Right ventricle myocardium superior (tissue), 1 donor: ENCODE measurements at regions not wholly inside any gene's neighbourhood (a gene's known extent, or its start where the extent isn't known, plus 50 kb on each side); places are given as distances from the start of the nearest gene placed in this dataset.
"Not testable (repeated sequence)": the region's sequence is repeated elsewhere in the genome, so short reads cannot be mapped to it uniquely, and the experiment has no call there.

Experiments used
- ATAC-seq: fragments of 200-7000 bp; cut with Tn5 transposase; one replicate; pipeline ENCODE4 v1.9.1; 2020; ENCODE audit warnings: mild to moderate bottlenecking; ENCODE audit not compliant: poor library complexity
- DNase-seq: peaks from one replicate; pipeline ENCODE4 v3.0.0-alpha.2; 2020
- intact Hi-C: fragments of 100-400 bp; cut with DNase I; formaldehyde crosslinking; loops from one replicate; pipeline ENCODE4 v1.11.2; 2022
- donor health status: DM: no; HTN: yes; CAD: no; lungs with severe emphysema.

DNA sequence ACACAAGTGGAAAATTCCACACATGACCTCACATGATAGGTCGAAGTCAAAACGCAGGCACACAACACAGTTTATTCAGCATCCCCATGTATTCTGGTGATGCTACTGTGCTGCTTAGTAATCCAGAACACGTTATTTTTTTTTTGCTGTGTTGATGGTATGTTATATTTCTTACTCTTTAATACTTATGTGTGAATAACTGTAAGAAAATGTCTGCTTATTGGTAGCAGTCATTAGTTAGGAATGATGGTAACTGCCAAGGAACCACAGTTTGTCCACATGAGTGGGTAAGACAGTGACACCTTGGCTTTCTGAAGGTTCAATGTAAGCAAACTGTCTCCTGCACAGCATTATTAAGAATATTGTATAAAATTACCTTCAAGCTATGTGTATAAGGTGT, 107.7 kb upstream of the DAPK1 start:
- intact Hi-C loops, result no loop called here
- DNase-seq, result no peak
- no peak for ATAC-seq

DNA sequence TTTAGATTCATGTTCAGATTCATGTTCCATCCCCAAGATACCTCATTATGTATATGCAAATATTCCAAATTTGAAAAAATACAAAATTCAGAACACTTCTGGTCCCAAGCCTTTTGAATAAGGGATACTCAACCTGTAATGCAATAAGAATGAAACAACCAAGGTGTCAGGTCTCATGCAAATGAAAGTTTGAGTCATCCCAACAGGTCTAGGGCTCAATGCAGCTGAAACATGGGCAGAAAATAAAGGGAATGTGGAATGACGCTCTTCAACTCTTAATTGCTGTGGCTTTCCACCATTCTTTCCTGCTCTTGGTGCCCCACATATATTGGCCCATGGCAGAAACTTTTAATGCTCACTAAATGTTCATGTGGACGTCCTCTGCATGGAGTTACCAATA, 107.3 kb upstream of the DAPK1 start:
- intact Hi-C loops, result no loop called here
- ATAC-seq (no peak), DNase-seq (no peak)

DNA sequence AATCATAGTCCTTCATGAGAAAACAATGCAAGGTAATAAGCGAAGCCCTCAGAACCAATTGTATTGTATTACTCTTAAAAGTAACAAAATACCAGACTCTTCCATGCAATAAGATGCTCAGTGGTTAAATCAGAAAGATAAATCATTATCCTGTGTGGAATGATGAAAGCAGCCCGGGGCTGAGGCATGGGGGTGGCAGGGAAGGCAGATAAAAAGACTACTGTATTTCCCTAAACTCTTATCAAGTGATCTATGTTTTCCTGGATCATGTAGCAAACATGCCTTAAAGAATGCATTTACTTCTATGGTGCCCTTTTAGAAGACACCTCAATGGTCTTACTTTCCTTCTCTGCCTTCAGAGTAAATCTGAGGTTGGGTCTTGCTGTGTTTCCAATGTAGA, 105.6 kb upstream of the DAPK1 start:
- intact Hi-C loops, result no loop called here
- ATAC-seq (no peak), DNase-seq (no peak)

DNA sequence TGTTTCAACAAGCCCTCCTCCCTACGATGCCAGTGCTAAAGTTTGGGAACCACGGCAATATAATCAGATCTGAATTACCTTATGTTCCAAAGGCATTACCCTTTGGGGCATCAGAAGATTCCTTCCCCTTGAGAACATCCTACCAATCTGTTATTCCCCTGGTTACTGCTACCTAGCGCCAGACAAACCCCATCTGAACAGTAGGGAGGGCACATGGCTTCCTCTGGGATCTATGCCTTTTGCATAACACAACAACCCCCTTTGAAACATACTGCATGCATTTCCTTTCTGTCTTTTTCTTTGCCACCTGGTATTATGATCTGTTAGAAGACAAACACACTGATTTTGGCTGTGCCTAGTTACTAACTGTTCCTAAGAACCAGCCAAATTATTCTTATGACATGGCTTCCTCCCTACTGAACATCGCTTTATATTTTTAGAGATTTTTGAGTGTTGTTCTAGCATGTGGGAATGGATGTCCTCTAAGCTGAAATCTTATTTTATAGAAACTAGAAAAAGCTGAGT, 103.9 kb upstream of the DAPK1 start:
- ATAC-seq, result no peak
- no peak for DNase-seq
- intact Hi-C loops, result no loop called here

DNA sequence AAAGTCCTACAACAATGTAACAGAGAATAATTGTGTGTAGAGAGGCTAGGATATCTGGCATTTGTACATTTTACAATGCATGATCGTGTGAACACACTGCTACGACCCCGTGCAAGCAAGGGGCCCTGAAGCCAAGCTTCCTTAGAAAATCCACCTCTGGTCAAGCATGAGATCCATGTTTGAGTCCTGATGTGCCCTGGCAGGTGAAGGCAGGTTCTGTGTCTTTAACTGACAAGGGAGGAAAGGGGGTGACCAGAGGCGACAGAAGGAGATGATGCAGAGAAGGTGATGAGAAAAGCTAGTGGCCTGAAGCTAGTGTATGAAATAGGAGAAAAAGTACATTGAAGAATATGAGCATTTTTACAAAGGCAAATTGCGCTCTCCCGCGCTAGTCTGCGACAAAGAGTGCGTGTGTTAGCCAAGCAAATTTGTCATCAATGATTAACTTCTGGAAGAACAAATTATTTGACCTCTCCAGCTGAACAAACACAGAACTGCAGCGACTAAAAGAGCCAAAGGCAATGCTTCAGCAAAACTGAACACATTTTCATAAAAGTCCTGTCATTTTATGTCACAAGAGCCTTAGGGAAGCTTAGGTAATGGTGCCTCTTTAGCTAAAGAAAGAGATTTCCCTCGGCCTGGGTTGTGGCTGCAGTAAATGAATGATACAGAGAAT, 101.7 kb upstream of the DAPK1 start:
- intact Hi-C loops, result no loop called here
- DNase-seq (no peak), ATAC-seq (no peak)

DNA sequence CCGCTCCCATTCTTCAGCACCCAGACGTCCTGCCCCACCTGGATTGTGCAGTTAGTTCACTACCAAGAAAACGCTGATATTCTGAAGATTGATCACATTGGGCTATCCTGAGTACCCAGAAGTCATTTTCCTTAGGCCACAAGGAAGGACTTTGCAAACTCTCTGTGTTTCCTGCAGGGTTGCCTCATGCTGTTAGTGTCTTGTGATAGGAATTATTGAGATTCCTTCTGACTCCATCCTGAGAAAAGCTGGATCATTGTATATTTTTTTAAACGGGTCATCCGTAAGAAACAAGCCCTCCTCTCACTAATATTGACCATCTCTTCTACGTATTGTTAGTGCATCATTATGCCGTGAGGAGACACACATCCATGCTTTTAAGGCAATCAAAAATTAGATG, 96.0 kb upstream of the DAPK1 start:
- DNase-seq, result no peak
- ATAC-seq, result no peak
- intact Hi-C loops, result no loop called here

DNA sequence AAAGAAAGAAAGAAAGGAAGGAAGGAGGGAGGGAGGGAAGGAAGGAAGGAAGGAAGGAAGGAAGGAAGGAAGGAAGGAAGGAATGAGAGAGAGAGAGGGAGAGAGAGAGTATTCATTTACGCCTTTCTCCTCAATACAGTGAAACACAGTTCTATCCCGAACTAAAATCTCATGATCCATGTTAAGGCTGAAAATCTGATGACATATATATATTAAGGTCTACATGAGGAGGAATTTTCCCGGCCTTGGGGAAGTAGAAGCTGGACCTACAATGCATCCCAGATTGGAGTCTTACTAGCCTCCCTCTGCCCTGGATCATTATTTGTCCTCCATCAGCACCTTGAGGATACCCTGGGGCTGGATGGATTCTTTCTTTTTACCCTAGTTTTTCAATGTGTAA, 95.1 kb upstream of the DAPK1 start:
- intact Hi-C loops, result no loop called here
- ATAC-seq (no peak), DNase-seq (no peak)

DNA sequence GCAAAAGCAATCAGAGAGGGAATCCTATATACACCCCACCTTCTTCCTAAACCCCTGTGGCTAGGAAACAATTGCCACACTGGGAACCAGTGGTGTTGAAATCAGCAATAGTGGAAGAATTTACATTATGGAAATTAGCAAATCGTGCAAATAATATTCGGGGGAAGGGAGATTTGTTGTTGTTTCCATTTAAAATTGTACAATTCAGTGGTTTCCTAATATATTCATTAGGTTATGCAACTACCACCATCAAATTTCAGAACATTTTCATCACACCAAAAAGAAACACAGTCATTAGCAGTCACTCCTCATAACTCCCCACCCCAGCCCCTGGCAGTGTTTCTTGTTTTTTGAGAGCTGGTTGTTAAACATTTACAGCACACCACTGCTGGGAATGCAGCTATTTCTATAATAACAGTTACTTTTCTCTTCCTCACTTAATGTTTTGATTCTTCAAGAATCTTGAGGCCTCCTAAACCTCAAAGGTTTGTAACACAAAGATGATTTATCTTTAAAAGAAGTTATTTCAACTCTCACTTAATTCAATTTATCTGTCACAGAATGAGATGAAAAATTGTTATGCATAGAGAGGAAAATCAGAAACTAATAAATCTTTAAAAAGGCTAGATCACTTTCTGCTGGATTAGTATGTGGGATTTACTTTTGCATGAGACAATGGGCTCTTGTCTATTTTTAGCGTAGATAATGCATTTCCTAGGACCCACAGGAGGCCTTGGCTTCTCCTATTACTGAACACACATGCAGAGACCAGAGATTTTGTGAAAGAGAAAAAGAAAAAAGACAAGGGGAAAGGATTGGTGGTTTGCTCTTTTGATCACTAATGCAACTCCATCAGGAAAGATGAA, 91.8 kb upstream of the DAPK1 start:
- peak; percentile 43 for DNase-seq
- intact Hi-C loops, result no loop called here
- ATAC-seq, result peak; percentile 43

DNA sequence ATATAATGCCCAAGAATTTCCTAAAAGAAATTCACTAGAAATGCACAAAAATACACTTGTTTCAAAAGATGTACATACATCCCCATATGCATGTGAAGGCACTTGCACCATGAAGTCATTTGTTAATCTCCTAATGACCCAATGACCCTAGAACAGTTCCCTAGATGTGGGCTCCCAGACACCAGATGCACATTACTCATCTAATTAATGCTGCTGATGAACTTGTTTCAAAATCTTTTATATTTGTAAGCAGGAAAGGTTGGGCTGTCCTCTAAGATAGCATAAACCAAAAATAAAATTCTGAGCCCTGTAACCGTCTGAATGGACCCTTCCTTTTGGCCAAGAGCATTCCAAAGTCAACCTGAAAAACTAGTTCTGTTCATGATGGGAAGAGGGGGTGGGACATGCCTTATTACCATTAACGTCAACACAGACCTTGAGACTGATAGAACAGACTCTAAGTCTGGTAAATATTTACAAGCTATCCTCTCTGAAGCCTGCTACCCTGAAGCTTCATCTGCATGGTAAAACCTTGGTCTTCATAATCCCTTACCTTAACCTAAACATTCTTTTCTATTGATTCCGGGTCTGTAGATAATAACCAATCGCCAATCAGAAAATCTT, 91.0 kb upstream of the DAPK1 start:
- intact Hi-C loops, result no loop called here

DNA sequence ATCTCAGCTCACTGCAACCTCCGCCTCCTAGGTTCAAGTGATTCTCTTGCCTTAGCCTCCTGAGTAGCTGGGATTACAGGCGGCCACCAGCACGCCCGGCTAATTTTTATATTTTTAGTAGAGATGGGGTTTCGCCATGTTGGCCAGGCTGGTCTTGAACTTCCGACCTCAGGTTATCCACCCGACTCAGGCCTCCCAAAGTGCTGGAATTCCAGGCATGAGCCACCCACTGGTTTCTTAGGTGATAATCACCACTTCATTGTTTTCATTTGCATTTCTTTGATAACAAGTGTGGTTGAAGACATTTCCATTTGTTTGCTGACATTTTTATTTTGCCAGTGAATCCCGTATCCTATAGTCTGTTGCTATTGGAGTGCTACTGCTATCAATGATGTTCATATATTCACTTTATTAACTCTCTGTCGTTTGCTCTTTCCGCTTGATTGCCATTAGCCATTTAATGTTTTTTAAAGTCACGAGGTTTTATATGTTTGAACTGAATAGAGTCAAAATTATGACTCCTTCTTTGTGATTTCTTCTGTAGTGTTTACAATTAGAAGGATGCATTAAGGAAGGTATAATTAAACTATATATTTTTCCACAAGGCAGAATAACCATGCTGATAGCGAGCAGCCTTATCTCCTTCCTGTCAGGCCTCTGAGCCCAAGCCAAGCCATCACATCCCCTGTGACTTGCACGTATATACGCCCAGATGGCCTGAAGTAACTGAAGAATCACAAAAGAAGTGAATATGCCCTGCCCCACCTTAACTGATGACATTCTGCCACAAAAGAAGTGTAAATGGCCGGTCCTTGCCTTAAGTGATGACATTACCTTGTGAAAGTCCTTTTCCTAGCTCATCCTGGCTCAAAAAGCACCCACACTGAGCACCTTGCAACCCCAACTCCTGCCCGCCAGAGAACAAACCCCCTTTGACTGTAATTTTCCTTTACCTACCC, 87.3 kb upstream of the DAPK1 start:
- DNase-seq, intact Hi-C loops, ATAC-seq: not testable (repeated sequence)

More for the DNA sequence above, 91.0 kb upstream of the DAPK1 start:
- ATAC-seq, result no peak
- no peak for DNase-seq

DNA sequence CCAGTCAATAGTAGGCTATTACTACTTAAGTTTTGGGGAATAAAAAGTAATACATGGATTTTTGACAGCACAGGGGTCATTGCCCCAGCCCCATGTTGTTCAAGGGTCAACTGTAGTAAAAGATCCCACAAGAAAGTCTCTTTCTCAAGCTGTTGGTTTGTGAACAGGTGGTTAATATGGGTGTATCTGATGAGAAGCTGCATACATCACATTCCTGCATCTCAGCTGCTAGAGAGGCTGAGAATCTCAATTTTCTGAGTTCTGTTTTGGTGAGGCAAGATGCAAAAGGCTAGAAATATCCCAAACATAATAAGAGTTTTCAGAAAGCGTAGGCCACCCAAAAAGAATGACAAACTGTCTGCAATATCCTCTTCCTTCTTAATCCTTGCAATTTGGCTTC, 76.8 kb upstream of the DAPK1 start:
- ATAC-seq, result no peak
- no peak for DNase-seq
- intact Hi-C loops, result no loop called here

DNA sequence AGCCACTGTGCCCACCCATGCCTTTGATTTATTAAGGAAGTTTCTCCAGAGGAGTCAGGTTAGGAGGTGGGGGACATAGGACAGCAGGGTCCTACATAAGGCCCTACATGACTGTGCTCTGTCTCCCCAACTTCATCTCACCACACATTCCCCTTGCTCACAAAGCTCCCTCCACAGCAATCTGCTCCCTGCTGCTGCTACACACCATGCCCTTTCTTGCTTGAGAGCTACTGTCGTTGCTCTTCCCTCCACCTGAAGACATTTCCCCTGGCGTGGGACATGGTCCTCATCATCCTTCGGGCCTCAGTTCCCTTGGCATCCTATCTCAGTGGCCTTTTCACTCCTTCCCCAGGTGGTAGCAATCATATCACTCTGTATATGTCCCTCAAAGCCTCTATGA, 75.9 kb upstream of the DAPK1 start:
- DNase-seq (no peak), ATAC-seq (no peak)
- intact Hi-C loops, result no loop called here

DNA sequence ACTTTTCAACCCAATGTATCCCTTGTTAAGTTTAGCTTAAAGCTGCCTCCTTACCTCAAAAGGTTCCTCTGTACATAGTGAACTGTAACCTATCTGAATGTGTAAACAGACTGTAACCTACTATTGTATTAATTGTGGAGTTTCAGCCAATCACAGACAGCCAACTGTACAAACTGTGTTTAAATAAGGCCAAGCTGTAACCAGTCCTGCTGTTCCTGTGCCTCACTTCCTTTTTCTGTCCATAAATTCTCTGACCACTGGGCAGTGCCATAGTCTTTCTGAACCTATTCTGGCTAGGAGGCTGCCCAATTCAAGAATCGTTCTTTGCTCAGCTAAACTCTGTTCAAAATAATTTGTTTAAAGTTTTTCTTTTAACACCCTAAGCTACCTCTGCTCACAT, 74.7 kb upstream of the DAPK1 start:
- intact Hi-C loops, result no loop called here
- DNase-seq, result no peak
- ATAC-seq, result no peak

DNA sequence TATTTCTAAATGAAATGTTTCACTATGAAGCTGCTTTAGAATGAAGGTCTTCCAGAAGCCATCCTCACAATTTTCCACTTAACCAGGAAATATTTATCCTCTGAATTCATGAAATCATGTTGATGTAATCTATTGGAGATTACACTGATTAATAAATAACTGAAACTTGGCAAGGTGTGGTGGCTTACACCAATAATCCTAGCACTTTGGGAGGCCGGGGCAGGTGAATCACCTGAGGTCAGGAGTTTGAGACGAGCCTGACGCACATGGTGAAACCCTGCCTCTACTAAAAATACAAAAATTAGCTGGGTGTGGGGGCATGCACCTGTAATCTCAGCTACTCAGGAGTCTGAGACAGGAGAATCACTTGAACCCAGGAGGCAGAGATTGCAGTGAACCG, 73.8 kb upstream of the DAPK1 start:
- intact Hi-C loops, DNase-seq, ATAC-seq: not testable (repeated sequence)

DNA sequence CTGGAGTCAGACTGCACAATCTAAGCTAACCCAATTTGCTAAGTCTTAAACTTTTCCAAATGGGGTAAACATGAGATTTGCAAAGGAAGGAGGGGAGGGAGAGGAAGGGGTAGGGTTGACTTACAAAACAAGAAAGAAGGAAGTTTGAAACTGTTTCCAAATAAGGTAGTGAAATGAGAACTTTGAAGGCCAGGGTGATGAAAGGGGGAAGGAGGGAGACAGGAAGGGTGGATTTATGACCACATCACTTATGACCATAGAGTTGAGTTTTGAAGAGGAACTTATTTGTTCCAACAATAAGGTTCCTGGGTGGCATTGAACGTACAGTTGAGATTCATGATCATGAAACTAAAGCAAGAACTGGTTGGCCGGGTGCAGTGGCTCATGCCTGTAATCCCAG, 72.5 kb upstream of the DAPK1 start:
- ATAC-seq (no peak), DNase-seq (no peak)
- intact Hi-C loops, result no loop called here

DNA sequence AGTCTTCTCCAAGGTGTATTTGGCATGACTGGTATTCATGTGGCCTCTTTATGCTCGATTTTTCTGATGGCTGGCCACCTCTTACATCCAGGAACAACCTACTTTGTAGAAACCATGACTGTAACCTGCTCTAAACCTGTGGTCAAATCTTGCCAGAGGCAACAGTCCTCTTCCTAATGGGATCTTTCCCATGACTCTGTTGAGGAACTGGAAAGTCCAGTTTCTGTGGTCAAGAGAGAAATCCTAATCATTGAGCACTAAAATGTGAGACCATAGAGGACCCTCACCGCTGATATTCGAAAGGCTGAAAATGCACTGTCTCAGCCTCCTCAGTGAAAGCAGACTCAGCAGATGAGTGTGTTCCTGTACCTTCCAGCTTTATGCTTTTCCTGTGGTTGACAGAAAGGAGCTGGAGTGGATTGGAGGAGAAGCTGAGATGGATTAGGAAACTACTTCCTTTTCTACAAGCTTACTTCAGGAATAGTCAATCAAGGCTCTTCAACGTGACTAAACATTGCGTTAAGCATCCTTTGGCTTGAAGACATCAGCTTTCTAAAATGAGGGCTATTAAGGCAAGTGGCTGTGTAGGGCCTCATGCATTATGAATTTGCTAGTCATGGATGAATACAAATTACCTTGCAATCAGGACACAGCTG, 69.7 kb upstream of the DAPK1 start:
- ATAC-seq, result no peak
- intact Hi-C loops, result no loop called here

DNA sequence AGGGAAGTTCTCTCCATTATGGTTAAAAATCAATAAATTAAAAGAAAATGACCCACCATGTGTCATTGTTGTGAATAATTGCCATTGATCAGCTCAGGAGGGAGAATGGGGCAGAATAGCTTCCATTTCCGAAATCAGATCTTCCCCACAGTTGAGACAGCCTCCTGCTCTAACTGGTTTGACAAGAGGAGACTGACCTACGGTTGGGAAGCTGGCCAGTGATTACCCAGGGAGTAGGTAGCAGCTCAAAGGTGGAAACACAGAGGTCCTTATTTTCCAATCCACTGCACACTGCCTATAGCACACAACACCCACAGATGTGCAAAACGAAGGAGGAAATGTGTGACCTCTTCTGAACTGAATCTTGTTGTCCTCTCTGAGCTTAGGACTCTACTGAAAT, 69.0 kb upstream of the DAPK1 start:
- intact Hi-C loops, result no loop called here
- no peak for DNase-seq
- ATAC-seq, result no peak

More for the DNA sequence above, 69.7 kb upstream of the DAPK1 start:
- no peak for DNase-seq

DNA sequence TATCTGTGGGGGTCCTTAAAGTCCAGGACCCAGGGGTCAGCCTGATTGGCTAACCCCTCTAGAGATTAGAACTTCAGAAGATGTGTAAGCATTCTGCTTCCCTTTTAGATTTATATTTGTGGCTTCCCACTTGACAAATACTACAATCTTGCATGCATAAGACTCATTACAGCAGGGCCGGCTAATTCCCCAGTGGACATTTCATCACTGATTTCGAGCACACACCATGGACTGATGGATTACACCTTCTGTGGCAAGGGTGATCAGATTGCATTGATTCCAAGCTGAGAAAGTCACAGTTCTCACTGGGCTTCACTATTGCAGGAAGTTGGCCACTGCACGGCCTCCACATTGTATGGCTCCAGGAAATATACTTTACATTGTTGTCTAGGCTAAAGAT, 65.8 kb upstream of the DAPK1 start:
- DNase-seq (no peak), ATAC-seq (no peak)
- intact Hi-C loops, result no loop called here
